ENCODE measurements at regions not wholly inside any gene's neighbourhood (a gene's known extent, or its start where the extent isn't known, plus 50 kb on each side); places are given as distances from the start of the nearest gene placed in this dataset.
"Not testable (repeated sequence)": the region's sequence is repeated elsewhere in the genome, so short reads cannot be mapped to it uniquely, and the experiment has no call there.

- DNase-seq: not testable (repeated sequence)
Measured at GRCh38 chr4:102210806-102211205, 134.5 kb downstream of the SLC39A8 start.

DNA sequence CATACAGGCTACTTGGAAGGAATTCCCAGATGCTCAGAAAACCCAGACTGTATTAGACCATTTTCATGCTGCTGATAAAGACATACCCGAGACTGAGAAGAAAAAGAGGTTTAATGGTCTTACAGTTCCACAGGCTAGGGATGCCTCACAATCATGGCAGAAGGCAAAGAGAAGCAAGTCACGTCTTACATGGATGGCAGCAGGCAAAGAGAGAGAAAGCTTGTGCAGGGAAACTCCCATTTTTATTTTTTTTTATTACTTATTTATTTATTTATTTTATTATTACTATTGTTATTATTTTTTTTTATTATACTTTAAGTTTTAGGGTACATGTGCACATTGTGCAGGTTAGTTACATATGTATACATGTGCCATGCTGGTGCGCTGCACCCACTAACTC is 140.6 kb downstream of the SLC39A8 start:
- not testable (repeated sequence) for DNase-seq

DNA sequence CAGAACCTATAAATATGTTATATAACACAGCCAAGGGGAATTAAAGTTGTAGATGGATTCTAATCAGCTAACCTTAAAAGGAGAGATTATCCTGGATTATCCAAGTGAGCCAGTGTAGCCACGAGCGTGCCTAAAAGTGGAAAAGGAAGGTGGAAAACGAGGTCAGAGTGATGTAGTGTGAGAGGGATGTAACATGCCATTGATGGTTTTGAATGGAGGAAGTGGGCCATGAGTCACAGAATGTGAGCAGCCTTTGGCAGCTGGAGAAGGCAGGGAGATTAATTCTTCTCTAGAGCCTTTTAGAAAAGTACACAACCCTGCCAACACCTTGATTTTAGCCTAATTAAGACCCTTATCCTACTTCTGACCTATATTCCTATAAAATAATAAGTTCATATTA is 149.1 kb downstream of the SLC39A8 start:
- DNase-seq: no peak

DNA sequence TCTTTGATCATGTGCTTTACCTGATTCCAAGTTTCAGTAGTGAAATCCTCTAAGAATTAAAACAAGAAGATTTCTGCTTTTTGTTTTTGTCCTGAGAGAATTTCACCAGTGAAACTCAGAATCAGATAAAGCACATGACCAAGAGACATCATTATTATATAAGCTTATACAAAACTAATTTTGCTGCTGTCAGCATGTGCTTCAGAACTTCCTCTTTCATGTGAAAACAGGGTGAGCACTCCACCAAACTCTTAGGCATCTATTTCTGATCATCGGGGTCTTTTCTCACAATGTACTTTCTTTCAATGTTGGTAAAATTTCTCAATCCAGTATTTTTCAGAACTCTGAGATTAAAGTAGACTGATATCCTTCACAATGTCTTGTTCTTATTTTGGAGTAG is 152.1 kb downstream of the SLC39A8 start:
- DNase-seq: no peak

- DNase-seq: no peak
Measured at GRCh38 chr4:102180046-102180445, 165.2 kb downstream of the SLC39A8 start.

DNA sequence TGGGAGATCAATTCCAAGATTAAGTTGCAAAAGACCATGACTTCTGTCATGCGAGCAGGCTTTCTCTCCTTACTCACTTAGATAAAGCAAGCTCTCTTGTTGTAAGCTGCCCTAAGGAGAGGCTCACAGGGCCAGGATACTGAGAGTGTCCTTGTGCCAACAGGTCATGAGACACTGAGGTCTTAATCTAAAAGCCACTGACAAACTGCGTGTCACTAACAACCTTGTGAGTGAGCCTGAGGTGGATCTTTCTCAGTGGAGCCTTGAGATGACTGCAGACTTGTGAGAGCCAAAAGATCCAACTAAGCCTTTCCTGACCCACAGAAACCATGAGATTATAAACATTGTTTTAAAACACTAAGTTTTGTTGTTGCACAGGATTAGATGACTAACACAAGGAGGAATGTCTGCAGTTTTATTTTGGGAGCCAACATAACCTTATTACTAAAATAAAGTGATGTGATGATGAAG is 170.5 kb downstream of the SLC39A8 start:
- DNase-seq: no peak

DNA sequence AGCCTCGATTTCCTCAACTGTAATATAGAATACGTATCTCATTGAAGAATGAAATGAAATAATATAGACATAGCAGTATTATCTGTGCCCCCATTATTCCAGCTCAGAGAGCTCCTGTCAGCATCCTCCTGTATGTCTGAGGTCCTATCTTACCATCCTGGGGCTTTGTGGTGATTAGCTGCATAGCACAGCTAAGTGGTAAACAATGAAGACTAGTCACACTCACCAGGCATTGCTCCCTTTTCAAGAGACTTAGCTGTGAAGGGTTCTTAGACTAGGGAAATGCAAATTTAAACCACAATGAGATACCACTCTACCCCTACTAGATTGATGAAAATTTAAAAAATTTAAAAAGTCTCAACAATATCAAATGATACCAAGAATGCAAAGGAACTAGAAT is 172.9 kb downstream of the SLC39A8 start:
- DNase-seq: no peak

DNA sequence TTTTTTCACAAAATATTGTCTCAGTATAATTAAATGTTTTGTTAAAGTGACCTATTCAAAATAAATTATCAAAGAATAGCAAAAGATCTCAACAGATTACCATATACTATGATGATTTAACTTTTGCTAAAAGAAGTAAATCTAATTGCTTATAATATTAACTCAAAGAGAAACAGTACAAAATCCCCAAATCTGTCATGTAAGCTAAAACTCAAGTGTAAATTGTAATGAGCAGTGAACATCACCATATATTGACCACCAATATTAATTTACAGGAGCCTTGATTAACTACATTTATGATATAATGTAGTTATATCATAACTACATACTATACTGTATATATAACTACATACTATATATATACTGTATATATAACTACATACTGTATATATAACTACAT is 174.4 kb downstream of the SLC39A8 start:
- no peak for DNase-seq

GRCh38 chr4:102169345-102169744 is 175.9 kb downstream of the SLC39A8 start:
- peak in 1 of 2 experiments; percentile 50 for DNase-seq

- DNase-seq: no peak
Measured at GRCh38 chr4:102168580-102168979, 176.7 kb downstream of the SLC39A8 start.

DNA sequence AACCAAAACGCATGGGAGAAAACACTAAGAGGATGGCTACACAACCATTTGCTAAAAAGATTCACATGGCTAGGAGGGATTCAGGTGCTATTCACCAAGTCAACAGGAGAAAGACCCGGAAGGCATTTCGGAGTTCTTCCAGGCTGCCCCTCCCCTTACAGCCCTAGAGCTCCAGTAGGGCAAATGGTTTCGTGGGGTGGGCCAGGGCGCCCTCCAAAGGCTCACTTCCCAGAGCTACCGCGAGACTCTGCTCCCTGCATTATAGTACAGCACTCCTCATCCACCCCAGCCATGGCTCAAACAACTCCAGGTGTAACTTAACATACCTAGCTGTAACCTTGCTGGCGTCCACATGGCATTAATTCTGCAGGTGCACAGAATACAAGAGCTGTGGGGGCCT is 179.7 kb downstream of the SLC39A8 start:
- no peak for DNase-seq

DNA sequence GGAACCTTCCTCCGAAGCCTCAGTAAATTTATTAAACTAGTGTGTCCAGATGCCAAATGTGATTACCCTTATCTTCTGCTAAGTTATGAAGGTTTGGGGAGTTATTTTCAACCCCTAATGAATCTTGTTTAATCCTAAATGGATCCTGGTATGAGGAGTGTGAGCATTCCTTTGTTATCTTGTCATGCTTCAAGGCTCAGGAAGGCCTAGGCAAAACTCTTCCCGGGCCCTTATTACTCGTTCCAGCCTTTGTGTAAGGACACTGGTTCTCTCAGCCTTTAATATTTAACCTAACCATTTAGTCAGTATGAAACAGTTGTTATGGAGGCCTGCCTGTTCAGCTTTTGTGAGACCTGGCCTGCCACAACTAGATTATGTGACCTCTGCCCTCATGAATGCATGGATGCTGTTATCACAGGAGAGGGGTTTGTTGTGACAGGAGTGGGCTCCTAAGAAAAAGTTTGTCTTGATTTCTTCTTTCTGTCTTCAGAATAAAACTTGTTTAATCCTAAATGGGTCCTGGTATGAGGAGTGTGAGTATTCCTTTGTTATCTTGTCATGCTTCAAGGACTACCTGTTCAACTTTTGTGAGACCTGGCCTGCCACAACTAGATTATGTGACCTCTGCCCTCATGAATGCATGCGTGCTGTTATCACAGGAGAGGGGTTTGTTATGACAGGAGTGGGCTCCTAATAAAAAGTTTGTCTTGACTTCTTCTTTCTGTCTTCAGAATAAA is 181.7 kb downstream of the SLC39A8 start:
- DNase-seq: no peak

DNA sequence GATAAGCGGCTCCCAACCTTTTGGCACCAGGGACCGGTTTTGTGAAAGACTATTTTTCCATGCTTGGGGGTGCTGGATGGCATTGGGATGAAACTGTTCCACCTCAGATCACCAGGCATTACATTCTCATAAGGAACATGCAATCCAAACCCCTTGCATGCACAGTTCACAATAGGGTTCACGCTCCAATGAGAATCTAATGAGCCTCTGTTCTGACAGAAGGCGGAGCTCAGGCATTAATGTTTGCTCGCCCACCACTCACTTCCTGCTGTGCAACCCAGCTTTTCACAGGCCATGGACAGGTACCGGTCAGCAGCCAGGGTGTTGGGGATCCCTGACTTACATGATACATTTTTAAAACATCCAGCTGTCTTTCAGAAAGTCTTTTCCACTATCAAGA is 187.3 kb downstream of the SLC39A8 start:
- peak in 1 of 2 experiments; percentile 40 for DNase-seq

DNA sequence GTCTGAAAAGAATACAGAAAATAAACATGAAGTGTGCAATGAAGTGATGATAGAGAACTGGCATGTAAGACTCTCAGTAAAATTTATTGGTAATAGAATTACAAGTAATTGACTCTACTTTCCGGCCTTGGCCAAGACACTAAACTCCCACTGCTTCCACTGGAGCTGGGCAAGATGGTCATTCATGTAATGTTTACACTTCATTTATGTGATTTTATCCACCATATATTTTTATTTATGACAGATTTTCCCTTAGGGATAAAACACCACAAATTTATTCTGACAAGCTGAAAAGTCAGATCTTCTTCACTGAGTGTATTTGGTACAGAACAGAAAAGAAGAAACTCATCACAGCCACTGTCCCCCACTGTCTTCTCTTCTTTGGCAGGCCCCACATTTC is 191.9 kb downstream of the SLC39A8 start:
- no peak for DNase-seq

DNA sequence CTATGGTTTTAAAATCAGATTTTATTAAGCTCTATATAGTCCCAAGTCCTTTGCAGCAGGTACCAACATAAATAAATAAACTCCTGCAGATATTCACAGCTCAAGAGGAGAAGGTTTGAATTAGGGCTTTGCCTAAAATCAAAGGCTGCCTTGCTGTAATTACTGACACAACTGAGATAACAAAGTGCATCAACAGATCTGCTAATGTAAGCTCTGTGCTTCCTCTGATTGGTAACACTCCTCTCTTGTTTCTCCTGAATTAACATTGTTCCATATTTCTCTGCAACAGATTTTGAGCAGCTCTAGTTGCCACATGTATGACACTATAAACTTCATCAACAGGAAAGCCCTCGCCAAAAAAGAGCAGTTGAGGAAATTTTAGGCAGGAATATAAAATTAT is 193.6 kb downstream of the SLC39A8 start:
- no peak for DNase-seq

GRCh38 chr4:102143433-102143832 is 201.8 kb downstream of the SLC39A8 start:
- DNase-seq: no peak

GRCh38 chr4:102141842-102142241 is 203.4 kb downstream of the SLC39A8 start:
- DNase-seq: no peak

DNA sequence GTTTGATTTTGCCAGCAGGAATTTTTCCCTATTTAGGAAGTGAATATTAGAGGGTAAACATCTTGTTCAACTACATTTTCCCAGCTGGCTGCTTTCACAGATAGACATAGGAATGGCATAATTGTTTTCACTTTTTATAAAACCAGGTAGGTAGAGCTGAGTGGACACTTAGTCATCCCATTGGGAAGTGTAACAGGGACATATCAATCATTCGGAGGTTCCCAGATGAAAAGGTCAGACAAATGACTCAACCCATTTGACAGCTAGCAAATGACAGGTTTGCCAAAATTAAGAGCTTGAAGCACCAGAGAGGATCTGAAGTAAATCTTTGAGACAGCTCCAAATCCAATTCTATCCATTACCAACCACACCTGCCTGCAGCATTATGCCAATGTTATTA is 205.3 kb downstream of the SLC39A8 start:
- no peak for DNase-seq

DNA sequence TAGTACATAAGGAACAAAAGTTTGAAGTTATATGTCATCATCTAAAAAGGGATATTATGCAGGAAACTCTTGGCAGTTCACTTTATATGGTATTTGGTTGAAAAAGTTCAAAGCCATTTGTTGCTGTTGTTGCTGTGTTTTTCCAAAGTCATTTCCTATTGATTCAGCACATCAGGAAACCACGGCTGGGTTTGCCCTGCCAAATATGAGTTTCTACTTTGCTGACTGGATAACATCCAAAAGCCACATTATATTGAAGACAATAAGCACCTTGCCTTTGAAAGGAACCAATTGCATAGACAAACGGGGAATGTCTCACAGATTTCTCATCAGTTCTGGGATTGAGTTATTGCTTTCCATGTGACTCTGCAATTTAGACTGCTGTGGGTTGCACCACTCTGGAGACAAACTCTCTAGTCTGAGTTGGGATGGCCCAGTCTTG is 206.1 kb downstream of the SLC39A8 start:
- DNase-seq: no peak

- no peak for DNase-seq
Measured at GRCh38 chr4:102137217-102137616, 208.1 kb downstream of the SLC39A8 start.

GRCh38 chr4:102129810-102130209 is 215.5 kb downstream of the SLC39A8 start:
- no peak for DNase-seq
